ENCODE measurements at regions not wholly inside any gene's neighbourhood (a gene's known extent, or its start where the extent isn't known, plus 50 kb on each side); places are given as distances from the start of the nearest gene placed in this dataset.

DNA sequence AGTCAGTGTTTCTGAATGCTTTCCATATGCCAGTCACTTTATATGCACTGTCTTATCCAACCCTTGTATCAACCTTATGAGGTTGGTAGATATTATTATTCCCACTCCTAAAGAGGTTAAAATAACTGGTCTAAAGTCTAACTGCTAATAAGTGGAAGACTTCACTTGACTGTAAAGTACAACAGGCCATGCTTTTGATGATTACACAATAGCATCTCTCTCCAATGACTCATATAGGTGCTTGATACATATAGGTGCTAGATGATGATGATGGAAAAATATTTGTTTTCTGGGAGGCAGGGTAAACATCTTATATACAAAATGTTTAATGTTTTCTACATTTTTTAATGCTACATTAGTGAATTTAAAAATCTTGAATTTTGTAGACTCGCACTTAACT is 75.9 kb upstream of the NR3C1 start:
- DNase-seq (ENCODE audit: low read depth), result no peak
- TF ChIP-seq, protein P1, sequence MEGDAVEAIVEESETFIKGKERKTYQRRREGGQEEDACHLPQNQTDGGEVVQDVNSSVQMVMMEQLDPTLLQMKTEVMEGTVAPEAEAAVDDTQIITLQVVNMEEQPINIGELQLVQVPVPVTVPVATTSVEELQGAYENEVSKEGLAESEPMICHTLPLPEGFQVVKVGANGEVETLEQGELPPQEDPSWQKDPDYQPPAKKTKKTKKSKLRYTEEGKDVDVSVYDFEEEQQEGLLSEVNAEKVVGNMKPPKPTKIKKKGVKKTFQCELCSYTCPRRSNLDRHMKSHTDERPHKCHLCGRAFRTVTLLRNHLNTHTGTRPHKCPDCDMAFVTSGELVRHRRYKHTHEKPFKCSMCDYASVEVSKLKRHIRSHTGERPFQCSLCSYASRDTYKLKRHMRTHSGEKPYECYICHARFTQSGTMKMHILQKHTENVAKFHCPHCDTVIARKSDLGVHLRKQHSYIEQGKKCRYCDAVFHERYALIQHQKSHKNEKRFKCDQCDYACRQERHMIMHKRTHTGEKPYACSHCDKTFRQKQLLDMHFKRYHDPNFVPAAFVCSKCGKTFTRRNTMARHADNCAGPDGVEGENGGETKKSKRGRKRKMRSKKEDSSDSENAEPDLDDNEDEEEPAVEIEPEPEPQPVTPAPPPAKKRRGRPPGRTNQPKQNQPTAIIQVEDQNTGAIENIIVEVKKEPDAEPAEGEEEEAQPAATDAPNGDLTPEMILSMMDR (IDR thresholded peaks at IDR 0.05; ENCODE audit: low read depth, low read length, missing control alignments), result no peak
- no peak overlapping the region for H3K4me3 ChIP-seq (ENCODE audit: low read depth, low read length)

DNA sequence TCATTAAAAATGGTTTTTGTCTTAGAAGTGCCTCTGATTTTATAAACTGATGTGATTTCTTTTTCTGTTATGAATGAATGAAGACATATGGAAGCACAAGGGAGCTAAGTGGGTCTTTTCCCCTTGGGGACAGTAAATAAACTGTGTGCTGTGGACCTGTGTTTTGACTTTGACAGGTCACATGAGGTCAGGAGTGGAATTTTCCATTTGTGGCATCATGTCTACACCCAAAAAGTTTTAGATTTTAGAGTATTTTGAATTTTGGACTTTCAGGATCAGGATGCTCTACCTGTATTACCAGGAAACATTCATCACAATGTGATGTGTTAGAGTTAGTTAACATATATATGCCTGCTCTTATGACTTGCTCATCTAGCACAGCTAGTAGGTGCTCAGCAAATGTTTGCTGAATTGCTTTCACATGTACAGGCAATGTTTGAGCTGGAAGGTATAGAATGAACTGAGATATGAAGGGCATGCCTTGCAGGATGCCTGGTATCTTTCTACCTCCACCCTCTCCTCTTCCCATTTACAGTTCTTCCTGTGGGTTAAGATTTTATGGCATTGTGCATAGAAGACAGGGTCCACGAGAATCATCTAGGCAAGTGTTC is 73.2 kb upstream of the NR3C1 start:
- TF ChIP-seq, protein P1 (IDR thresholded peaks at IDR 0.05; ENCODE audit: low read depth, low read length, missing control alignments), result no peak
- no peak for DNase-seq (ENCODE audit: low read depth)

DNA sequence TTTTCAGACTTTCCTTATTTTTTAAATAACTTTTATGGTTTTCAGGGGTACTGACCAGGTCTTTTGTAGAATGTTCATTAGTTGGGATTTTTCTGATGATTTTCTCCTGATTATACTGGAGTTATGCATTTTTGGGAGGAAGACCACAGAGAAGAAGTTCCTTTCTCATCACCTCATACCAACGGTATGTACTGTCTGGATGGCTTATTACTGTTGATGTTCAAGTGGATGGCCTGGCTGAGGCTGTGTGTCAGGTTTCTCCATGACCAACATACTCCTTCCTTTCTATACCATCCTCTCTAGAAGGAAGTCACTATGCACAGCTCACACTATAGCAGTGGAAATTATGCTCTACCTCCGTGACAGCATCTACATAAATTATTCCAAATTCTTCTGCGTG is 71.1 kb upstream of the NR3C1 start:
- TF ChIP-seq, protein P1 (IDR thresholded peaks at IDR 0.05; ENCODE audit: low read depth, low read length, missing control alignments), result no peak
- no peak overlapping the region for H3K4me3 ChIP-seq (ENCODE audit: low read depth, low read length)
- DNase-seq (ENCODE audit: low read depth), result no peak

More for the DNA sequence above, 73.2 kb upstream of the NR3C1 start:
- no peak overlapping the region for H3K4me3 ChIP-seq (ENCODE audit: low read depth, low read length)

DNA sequence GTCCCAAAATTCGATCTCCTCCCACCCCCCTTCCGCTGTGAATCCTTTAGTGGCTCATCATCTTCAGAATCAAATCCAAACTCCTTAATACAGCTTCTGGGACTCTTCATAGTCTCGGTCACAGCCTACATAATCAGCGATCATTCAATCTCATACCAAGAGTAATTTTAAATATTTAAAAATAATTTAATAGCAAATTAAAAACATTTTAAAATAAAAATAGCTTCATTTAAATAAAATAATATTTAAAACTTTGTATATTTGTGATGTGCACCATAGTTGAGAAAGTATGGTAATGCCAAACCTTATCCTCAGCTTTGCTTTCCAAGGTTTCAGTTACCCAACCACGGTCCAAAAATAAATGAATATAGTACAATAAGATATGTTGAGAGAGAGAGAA is 70.0 kb upstream of the NR3C1 start:
- TF ChIP-seq, protein P1 (IDR thresholded peaks at IDR 0.05; ENCODE audit: low read depth, low read length, missing control alignments), result no peak

DNA sequence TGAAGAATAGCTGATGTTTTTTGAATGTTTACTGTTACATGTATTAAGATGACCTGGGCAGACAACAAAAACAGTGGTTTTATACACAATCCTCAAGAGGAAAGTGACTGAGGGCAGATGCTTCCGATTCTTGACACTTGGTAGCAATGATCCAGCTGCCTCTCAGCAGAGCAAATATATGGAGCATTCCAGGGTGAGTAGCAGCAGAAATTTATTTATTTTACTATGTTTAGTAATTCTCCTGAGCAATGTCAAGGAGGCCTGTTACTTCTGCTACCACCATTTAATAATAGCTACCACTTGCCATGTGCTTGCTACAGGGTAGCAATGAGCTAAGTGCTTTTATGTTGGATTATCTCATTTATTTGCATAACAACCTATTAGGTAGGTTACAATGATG is 69.1 kb upstream of the NR3C1 start:
- no peak overlapping the region for H3K4me3 ChIP-seq (ENCODE audit: low read depth, low read length)
- TF ChIP-seq, protein P1 (IDR thresholded peaks at IDR 0.05; ENCODE audit: low read depth, low read length, missing control alignments), result no peak
- DNase-seq (ENCODE audit: low read depth), result no peak

More for the DNA sequence above, 70.0 kb upstream of the NR3C1 start:
- DNase-seq (ENCODE audit: low read depth), result no peak
- no peak overlapping the region for H3K4me3 ChIP-seq (ENCODE audit: low read depth, low read length)

DNA sequence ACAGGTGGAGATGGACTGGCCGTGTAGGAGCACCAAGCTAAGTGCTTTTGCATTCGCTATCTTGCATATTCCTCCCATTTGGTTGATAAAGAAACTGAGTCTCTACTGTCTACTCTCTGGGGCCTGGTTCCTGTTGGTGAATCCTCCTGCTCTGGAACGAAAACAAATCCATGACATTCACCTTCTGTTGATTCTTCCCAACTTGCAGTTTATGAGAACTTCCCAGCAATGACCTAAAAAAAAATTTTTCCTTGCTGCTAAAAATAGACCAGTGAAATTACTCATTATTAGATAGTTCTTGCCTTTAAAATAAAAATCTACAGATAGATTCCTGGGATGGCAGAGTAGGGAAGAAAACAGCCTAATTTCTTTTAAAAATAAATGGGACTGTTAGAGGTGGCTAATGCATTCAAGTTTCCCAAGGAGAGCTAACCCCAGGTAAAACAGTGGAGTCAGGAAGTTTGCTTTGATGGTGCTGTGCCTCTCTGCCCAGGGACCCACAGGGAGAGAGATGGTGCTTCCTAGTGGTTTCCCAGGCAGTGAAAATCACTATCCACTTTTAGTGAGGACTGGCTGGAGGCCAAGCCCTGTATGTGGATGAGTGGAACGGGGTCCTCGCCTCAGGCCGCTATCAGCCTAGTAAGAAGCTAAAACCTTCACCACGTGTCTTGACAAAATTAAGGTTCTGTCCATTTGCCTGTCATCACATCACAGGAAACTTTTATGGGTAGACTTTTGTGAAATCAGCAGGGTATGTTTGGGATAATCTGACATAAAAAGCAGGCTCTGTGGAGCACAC is 68.4 kb upstream of the NR3C1 start:
- TF ChIP-seq, protein P1 (IDR thresholded peaks at IDR 0.05; ENCODE audit: low read depth, low read length, missing control alignments), result no peak
- no peak overlapping the region for H3K4me3 ChIP-seq (ENCODE audit: low read depth, low read length)
- no peak for DNase-seq (ENCODE audit: low read depth)

Measured in GM12864 (cell line).